Activated naive CD8-positive, alpha-beta T cell treated with anti-CD3 and anti-CD28 coated beads, Interleukin-2, amount 50 U/mL, for 16 hours (primary cell): ENCODE measurements at regions not wholly inside any gene's neighbourhood (a gene's known extent, or its start where the extent isn't known, plus 50 kb on each side); places are given as distances from the start of the nearest gene placed in this dataset.
"Not testable (repeated sequence)": the region's sequence is repeated elsewhere in the genome, so short reads cannot be mapped to it uniquely, and the experiment has no call there.

Source experiments
- DNase-seq: peaks from one replicate; pipeline ENCODE4 v3.0.0-alpha.2; 2020; ENCODE audit warnings: low read depth, low spot score

DNA sequence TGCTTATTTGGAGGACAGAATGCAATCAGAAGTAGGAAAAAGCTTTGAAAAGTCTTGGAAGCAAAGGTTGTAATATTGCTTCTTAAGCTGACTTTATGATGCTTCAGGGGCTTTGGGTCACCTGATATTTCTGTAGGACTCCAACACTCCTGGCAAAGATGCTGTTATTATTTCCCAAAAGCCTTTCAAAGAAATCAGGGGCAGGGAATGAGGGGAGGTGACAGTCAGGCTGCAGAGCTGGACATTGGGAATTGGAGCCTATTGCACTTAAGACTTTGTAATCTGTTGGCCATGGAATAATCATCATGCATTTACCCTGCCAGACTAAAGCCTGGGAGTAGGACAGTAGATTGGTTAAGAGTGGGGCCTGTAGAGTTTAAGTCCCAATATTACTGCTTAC lies 168.3 kb upstream of the IL12B start:
- DNase-seq, result no peak

DNA sequence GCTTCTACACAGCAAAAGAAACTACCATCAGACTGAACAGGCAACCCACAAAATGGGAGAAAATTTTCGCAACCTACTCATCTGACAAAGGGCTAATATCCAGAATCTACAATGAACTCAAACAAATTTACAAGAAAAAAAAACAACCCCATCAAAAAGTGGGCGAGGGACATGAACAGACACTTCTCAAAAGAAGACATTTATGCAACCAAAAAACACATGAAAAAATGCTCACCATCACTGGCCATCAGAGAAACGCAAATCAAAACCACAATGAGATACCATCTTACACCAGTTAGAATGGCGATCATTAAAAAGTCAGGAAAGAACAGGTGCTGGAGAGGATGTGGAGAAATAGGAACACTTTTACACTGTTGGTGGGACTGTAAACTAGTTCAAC lies 171.8 kb upstream of the IL12B start:
- DNase-seq, result not testable (repeated sequence)

DNA sequence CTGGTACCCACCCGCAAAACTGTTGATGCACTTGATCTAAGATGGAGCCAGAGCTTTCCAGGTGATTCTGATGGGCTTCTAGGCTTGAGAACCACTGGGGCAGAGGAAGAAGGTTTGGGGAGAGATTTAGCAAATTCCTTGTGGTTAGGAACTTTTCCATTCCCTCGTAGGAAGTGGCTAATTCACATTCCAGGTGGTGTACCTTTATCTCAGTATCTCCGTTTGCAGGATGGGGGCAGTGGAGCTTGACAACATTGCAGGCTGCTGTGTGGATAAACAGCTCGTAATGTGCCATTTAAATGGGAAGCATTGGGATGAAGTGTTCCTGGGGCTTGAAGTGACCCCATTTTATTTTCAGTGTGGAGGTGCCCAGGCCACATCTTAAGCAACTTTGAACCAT lies 172.9 kb upstream of the IL12B start:
- no peak for DNase-seq

DNA sequence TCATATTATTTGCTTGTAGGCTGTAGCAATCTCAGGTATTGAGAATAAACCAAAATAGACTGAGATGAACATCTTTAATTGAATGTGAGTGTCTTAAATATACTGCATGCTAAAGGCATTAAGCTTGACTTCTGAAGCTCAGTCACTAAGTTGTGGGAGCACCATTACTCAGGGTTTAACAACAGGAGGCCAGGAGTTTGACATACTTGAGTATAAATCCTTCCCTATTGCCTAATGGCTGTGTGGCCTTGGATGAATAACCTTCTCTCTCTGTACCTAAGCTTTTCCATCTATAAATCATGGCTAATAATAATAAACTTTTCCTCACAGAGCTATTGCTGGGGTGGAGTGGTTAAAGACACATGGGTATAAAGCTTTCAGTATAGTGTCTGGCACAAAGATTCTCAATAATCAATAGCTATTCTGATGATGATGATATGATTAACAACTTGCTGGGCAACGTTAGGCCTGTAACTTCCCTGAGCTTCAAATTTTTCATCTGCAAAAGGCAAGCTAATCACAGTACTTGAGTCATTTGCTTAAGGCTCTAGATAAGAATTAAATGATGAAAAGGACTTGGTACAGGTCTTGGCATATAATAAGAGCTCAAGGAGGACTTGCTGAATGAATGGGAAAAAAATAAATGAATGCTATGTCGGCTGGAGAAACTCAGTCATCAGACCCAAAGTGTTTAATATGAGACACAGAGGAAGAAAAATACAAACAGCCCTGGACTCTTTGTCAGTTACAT lies 174.0 kb upstream of the IL12B start:
- no peak for DNase-seq

DNA sequence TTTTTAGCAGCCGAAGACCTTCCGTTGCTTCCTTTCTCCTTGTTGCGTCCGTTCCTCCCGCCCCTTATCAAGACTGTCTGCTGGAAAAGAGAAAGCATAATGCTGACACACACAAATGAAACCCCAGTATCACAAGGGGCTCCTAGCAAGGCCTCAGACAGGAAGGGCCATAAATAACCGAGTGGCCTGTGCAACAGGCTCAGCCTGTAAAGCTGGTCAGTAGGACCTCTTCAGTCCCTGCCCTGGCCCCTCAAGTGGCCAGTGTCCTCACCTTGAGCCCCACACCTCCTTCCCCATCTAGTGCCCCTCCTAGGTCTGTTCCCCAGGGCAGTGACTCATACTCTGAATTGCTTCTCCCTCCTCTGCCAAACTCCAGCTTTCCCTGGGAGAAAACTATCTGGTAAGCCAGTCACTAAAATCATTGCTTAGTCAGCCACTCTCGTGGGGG lies 174.6 kb upstream of the IL12B start:
- no peak for DNase-seq

DNA sequence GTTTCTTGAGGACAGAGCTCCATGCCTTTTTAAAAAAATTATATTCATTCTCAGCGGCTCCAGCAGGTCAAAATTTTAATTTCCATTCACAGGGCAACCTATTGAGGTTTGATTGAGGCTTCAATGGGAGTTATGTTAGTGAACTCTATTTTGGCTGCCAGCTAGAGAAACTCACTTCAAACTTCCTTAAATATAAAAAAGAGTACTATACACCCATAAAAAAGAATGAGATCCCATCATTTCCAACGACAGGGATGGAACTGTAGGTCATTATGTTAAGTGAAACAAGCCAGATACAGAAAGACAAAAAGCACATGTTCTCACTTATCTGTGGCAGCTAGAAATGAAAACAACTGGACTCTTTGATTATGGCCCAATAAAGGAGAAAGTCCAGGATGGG lies 176.8 kb upstream of the IL12B start:
- no peak for DNase-seq

DNA sequence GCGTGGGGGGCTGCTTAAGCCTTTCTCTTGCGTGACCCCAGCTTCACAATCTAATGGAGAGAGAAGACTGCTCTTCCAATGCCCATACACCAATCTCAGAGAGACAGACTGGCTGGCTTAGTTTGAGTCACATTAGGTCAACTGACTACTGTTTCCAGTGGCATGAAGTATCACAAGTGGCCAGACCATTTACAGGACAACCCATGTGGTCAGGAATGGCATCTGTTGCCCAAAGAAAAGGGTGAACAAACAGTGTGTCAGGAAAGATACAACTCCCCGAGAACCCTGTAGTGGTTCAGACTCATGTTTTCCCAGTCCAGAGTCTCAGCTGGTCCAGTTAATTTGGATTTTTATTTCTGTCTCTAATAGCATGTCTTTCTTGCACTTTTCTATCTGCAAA lies 177.4 kb upstream of the IL12B start:
- DNase-seq, result no peak

DNA sequence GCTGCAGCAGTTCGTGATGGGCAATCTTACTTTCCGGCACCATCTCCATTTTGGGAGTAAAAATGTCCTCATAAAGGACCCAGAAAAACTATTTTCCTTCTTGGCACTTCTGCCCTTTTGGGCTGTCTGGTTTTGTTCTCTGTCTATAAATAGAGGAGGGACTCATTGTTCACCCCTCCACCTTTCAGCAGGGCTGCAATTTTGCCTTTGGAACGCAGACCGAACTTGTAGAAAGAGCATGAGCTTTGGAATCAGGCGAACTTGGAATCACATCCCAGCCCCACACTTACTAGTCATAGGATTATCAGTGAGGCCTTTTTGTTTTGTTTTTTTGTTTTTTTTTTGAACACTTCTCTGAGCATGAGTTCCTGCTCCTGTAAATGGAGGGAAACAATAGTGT lies 178.1 kb upstream of the IL12B start:
- no peak for DNase-seq

DNA sequence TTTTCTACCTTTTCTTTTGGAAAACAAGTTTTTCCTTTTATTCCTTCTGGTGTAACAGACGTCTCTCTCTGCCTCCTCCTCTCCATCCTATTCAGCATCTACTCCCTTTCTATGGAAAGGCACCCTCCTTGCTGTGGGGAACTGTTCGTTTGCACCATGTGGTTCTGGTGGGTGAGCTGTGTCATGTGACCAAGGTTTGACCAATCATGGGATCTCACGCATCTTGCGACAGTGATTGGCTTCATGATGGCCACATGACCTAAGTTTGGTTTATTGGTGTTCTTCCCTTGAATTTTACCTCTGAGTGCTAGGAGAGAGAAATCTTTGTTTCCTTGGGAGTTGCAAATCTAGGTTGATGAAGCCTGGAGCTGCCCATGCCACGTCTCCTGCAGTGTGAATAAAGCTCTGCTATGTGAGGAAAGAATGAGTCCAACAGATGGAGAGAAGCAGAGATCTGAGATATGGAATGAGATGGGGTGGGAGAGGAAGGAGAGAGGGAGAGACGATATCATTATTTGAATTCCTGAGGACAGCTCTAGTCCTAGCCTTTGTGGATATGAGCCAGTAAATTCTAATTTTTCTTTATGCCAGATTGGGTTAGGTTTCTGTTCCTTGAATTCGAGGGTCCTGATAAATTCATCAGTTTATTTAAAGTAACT lies 178.8 kb upstream of the IL12B start:
- DNase-seq, result no peak

DNA sequence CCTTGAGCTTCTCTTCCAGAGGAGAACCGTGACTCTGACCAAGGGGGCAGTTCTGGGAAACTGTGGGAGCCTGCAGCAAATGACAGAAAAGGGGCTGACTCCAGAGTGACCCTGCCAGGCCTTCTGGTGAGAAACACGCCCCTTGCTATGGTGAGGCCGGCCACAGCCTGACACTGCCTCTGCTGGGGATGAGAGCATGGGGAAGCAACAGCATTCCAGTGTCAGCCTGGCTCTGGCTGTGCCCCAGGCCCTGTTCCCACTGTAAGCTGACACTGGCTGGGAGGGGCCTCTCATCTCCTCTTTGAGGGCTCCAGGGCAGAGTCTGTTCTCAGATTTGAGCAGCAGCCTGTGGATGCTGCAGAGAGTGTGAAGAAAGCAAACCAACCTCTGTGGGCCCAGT lies 180.0 kb upstream of the IL12B start:
- DNase-seq, result no peak

DNA sequence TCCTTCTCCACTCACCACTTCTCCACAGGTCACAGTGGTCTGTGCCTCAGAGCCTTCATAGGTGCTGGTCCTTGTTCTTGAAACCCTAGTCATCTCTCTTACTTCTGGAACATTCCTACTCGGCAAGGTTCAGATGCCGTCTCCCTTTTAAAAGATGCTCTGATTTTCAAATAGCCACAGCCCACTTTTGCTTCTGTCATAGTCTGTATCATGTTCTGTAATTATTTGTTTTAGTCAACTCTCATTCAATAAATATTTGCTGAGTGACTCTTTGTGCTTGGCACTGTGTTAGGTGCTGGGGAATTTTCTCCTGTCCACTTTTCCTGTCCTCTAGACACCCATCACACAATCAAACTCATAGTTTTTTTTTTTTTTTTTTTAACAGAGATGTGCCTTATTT lies 181.3 kb upstream of the IL12B start:
- no peak for DNase-seq

DNA sequence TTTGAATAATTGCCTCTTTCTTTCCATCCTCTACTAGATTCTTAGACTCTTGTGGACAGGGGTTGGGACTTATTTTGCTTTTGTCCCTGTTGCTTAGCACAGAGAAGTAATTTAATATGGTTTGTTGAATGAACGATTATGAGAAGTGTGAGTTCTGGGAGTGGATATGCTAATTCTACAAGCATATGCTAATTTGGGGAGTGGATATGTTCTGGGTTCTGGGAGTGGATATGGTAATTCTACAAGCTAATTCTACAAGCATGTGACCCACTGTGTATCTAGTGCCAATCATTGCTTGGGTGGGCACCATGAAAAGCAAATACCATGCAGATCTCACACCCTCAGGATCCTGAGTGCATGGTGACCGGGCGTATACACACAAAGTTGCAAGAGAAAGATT lies 181.8 kb upstream of the IL12B start:
- DNase-seq, result no peak

DNA sequence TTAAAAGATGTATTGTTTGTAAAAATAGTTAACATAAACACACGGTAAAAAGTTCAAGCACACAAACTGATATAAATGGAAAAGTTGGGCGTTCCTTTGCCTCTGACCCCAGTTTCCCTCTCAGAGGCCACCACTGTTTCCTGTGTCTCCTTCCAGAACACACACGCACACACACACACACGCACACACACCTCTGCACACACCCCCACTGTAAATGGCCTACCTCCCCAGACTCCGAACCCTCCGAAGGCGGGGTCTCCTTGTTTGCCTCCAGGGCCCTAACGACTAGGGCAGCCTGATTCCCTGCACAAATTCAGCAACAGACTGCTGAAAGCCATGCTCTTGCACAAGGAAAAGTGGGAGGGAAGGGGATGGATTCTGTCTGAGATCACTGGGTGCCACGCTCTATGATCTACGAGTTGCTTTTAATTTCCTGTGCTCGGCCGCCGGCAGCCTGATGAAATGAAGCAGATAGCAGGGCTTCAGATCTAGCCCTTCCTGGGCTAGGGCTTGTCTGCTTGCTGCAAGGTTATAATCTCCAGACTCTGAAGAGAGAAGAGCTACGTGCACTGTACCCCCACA lies 184.0 kb upstream of the IL12B start:
- no peak for DNase-seq

DNA sequence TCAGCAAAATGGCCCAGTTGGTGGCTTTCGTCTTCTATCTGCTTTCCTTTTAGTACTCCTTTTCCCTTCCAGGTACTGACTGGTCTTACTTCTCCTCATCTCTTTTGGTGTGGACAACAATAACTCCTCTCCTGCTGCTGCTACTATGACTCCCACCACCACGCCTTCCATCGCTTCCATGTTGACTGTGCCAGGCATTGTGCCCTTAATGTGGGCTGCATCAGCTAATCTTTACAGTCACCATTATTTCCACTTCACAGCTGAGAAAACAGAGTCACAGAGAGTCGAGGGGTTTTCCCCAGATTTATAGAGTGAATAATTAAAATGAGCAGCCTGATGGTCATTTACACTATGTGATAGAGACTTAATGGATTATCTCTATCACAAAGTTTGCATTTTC lies 184.9 kb upstream of the IL12B start:
- DNase-seq, result no peak

DNA sequence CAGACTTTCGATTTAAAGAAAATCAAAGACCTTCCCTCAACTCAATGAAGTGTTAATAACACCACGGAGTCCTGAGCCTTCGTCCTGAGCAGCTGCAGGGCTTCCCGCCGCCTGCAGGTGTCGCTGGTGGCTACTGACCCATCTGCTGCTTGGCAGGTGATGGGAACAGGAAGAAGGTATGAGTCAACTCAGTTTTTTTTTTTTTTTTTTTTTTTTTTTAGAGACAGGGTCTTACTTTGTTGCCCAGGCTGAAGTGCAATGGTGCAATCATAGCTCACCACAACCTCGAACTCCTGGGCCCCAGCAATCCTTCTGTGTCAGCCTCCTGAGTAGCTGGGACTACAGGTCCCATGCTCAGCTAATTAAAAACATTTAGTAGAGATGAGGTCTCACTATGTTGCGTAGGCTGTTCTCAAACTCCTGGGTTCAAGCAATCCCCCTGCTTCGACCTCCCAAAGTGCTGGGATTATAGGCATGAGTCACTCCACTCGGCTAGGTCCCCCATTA lies 185.7 kb upstream of the IL12B start:
- DNase-seq, result peak; percentile 53

DNA sequence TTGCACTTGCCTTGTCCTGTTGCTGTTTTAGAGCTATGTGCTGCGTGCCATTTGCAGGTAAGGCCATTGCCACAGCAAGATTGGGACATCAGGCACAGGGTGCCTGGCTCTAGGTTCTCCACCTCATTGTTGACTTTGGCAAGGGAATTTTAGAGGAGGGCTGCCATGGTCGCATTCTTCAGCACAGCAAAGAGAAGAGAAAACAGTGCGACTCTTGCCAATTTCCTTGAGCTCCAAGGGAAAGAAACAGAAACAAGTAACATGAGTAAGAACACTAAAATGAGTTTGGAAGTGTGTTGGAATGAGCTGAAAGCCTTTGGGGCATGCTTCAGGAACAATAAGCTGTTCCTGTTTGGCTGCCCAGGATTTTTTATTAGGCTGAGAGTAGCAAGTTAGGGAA lies 188.1 kb upstream of the IL12B start:
- DNase-seq, result no peak

DNA sequence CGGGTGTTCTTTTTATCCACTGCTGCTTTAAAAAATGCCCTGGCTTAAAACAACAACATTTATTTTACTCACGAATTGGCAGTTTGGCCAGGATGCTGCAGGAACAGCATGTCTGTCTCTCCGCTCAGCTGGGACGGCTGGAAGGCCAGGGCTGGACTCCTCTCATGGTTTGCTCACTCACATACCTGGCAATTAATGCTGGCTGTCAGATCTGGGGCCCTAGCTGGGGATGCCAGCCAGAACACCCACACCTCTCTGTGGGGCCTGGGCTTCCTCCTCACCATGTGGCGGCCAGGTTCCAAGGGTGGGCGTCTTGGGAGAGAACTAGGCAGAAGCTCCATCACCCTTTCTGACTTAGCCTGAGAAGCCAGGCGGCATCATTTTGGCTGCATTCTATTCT lies 189.1 kb upstream of the IL12B start:
- no peak for DNase-seq

DNA sequence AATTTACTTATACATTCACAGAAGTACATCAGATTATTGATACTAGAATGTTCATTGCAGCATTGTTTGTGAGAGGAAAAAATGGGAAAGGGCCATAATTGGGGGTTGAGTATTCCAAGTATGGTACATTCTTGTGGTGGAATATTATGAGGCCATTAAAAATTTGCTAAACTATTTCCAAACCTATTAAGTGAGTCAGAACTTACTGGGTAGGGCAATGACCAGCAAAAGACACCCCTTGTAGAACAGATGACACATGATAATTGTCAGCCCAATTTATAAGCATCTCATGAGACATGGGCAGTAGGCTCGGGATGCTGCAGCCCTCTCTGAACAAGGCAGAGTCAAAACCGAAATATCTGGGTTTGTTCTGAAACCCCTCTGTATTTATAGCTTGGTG lies 192.6 kb upstream of the IL12B start:
- no peak for DNase-seq

DNA sequence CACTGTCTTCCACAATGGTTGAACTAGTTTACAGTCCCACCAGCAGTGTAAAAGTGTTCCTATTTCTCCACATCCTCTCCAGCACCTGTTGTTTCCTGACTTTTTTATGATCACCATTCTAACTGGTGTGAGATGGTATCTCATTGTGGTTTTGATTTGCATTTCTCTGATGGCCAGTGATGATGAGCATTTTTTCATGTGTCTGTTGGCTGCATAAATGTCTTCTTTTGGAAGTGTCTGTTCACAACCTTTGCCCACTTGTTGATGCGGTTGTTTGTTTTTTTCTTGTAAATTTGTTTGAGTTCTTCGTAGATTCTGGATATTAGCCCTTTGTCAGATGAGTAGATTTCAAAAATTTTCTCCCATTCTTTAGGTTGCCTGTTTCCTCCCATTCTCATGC lies 194.0 kb upstream of the IL12B start:
- not testable (repeated sequence) for DNase-seq

DNA sequence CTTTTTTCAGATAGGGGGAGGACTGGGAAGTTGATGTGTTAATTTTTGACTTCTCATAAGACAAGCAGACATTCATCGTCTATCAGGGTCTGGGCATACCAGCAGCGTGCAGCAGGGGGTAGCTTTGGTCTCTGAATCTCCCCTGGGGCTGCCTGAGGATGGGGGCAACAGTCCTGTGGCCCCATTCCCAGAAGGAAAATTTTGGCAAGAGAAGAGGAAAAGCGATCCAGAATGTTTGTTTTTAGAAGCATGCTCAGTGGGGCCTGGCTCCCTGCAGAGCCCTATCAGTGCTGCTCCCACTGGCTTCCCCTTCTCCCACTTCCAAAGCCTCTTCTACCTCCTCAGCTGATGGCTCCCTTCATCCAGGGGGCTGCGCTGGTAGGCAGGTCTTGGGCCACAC lies 194.8 kb upstream of the IL12B start:
- no peak for DNase-seq

DNA sequence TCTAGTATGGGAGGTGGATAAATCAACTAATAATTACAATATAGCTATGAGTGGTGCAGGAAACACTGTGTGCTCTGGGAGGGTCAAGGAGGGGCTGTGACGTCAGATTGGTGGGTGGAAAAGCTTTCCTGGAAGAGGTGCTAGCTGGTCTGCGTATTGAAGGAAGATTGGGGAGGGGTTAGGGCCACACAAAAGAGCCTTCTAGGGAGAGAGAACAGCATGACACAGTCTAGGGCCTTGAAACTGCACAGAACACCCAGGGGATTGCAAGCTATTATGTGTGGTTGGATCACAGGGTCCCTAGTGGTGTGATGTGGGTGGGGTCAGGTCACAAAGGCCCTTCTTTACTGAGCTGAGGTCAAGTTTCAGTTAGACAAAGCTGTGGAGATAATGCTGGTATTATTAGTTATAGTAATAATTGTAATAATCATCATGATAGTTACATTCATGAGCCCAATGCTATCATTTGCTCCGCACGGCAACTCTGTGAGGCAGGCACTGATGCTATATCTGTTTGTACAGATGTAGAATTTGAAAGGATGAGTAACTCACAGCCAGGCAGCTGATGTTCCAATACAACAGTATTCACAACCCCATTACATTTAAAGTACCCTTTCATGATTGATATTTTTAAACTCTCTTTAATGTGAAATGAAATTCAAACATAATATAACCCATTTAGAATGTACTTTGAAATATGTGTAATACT lies 197.4 kb upstream of the IL12B start:
- DNase-seq, result no peak

DNA sequence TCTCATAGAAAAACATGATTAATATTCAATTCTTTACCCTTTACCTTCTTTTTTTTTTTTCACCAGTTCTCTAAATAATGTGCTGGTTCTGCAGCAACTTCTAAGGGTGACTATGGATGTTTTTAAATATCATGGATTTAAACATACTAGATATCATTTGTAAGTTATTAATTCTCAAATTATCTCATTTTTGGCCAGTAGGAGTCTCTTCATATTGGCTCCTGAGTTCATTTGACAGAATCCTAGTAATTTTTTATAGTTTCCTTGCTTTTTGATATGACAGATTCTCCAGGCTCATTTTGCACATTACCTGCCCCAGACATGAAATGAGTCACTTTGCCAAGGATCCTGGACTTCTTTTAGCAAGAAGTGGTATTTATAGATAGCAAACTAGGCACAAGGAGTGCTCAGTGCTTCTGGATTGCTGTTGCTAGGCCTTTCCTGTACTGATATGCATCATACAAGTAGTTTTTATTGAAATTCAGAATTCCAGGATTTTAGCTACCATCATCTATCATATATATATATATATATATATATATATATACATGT lies 201.3 kb upstream of the IL12B start:
- DNase-seq, result no peak
